WTC11 (cell line): ENCODE measurements at regions not wholly inside any gene's neighbourhood (a gene's known extent, or its start where the extent isn't known, plus 50 kb on each side); places are given as distances from the start of the nearest gene placed in this dataset.

Experiments
- ATAC-seq: fragments of 200-7000 bp; cut with Tn5 transposase; 2 replicates; pipeline ENCODE4 v1.10.0; 2021; ENCODE audit warnings: mild to moderate bottlenecking, moderate library complexity
- CTCF ChIA-PET: fragments of 300-600 bp; sonication (Branson Sonifier 250); formaldehyde crosslinking; loops from one replicate; lab custom pipeline; 2021; ENCODE audit warnings: antibody characterized with exemption; lab: Charles Lee
- POLR2A ChIA-PET: fragments of 350-600 bp; sonication (Branson Sonifier 250); formaldehyde crosslinking; loops from one replicate; lab custom pipeline; 2021; ENCODE audit warnings: antibody characterized with exemption; lab: Charles Lee
- DNase-seq: peaks from one replicate; pipeline ENCODE4 v3.0.0; 2021; ENCODE audit warnings: low spot score
- H3K27ac Mint-ChIP-seq: 2 replicates; pipeline ENCODE4 v1.8.0; 2021; ENCODE audit warnings: mixed read lengths
- H3K27me3 Mint-ChIP-seq: 2 replicates; pipeline ENCODE4 v1.8.0; 2021; ENCODE audit warnings: low read depth, mild to moderate bottlenecking, moderate library complexity, mixed read lengths
- H3K36me3 Mint-ChIP-seq: 2 replicates; pipeline ENCODE4 v1.8.0; 2021; ENCODE audit warnings: mixed read lengths
- H3K4me1 Mint-ChIP-seq: 2 replicates; pipeline ENCODE4 v1.8.0; 2022; ENCODE audit warnings: mixed read lengths
- H3K4me3 Mint-ChIP-seq: 2 replicates; pipeline ENCODE4 v1.8.0; 2021; ENCODE audit warnings: mild to moderate bottlenecking, moderate library complexity, mixed read lengths
- H3K9me3 Mint-ChIP-seq: 2 replicates; pipeline ENCODE4 v1.8.0; 2021; ENCODE audit warnings: mixed read lengths
- ATF1 ChIP-seq: sonication (generic); formaldehyde crosslinking; IDR thresholded peaks from 2 replicates; pipeline ENCODE4 v1.8.1; 2023; ENCODE audit warnings: mild to moderate bottlenecking, moderate library complexity, missing genetic modification reagents
- ESRRA ChIP-seq: sonication (generic); formaldehyde crosslinking; IDR thresholded peaks from 2 replicates; pipeline ENCODE4 v1.8.1; 2022; ENCODE audit warnings: mild to moderate bottlenecking, missing genetic modification reagents, borderline replicate concordance
- ETV6 ChIP-seq: sonication (generic); formaldehyde crosslinking; IDR thresholded peaks from 2 replicates; pipeline ENCODE4 v1.8.1; 2022; ENCODE audit warnings: mild to moderate bottlenecking, missing genetic modification reagents
- GTF2I ChIP-seq: fragments of 250-450 bp; sonication (Bioruptor Pico); conservative IDR thresholded peaks from 2 replicates; pipeline ENCODE4 v1.4.0; 2021; ENCODE audit warnings: mild to moderate bottlenecking
- IRF2 ChIP-seq: sonication (generic); formaldehyde crosslinking; IDR thresholded peaks from 2 replicates; pipeline ENCODE4 v1.8.0; 2022; ENCODE audit warnings: low read depth, missing genetic modification reagents, borderline replicate concordance
- KAT7 ChIP-seq: sonication (generic); formaldehyde crosslinking; IDR thresholded peaks from 2 replicates; pipeline ENCODE4 v1.8.1; 2023; ENCODE audit warnings: missing genetic modification reagents, mild to moderate bottlenecking, borderline replicate concordance
- MYBL2 ChIP-seq: sonication (generic); formaldehyde crosslinking; IDR thresholded peaks from 2 replicates; pipeline ENCODE4 v1.8.1; 2023; ENCODE audit warnings: mild to moderate bottlenecking, moderate library complexity, missing genetic modification reagents
- NR1H2 ChIP-seq: sonication (generic); formaldehyde crosslinking; IDR thresholded peaks from 2 replicates; pipeline ENCODE4 v1.9.0; 2021; ENCODE audit warnings: mild to moderate bottlenecking, moderate library complexity, missing genetic modification reagents
- OVOL2 ChIP-seq: fragments of 250-450 bp; sonication (Bioruptor Pico); IDR thresholded peaks from 2 replicates; pipeline ENCODE4 v1.9.0; 2021; ENCODE audit warnings: mild to moderate bottlenecking, borderline replicate concordance
- RELA ChIP-seq: sonication (generic); formaldehyde crosslinking; IDR thresholded peaks from 2 replicates; pipeline ENCODE4 v1.8.1; 2022; ENCODE audit warnings: missing genetic modification reagents, mild to moderate bottlenecking, borderline replicate concordance
- RORB ChIP-seq: fragments of 250-450 bp; sonication (Bioruptor Pico); IDR thresholded peaks from 2 replicates; pipeline ENCODE4 v1.9.0; 2021; ENCODE audit warnings: mild to moderate bottlenecking
- SMAD4 ChIP-seq: sonication (generic); formaldehyde crosslinking; IDR thresholded peaks from 2 replicates; pipeline ENCODE4 v1.8.0; 2022; ENCODE audit warnings: mild to moderate bottlenecking, missing genetic modification reagents
- TEAD1 ChIP-seq: sonication (generic); formaldehyde crosslinking; IDR thresholded peaks from 2 replicates; pipeline ENCODE4 v1.8.0; 2022; ENCODE audit warnings: mild to moderate bottlenecking, missing genetic modification reagents
- ZBTB21 ChIP-seq: sonication (generic); formaldehyde crosslinking; IDR thresholded peaks from 2 replicates; pipeline ENCODE4 v1.8.1; 2023; ENCODE audit warnings: mild to moderate bottlenecking, missing genetic modification reagents, borderline replicate concordance
- ZNF138 ChIP-seq: sonication (generic); formaldehyde crosslinking; conservative IDR thresholded peaks from 2 replicates; pipeline ENCODE4 v1.8.1; 2022; ENCODE audit warnings: mild to moderate bottlenecking, moderate library complexity, missing genetic modification reagents
- ZNF396 ChIP-seq: fragments of 250-450 bp; sonication (Bioruptor Pico); IDR thresholded peaks from 2 replicates; pipeline ENCODE4 v1.8.0; 2021; ENCODE audit warnings: mild to moderate bottlenecking, moderate library complexity, borderline replicate concordance
- ZNF416 ChIP-seq: fragments of 250-450 bp; sonication (Bioruptor Pico); IDR thresholded peaks from 2 replicates; pipeline ENCODE4 v1.9.0; 2021; ENCODE audit warnings: mild to moderate bottlenecking, inconsistent platforms
- TF ChIP-seq, protein P1 (sequence below): sonication (generic); formaldehyde crosslinking; IDR thresholded peaks from 2 replicates; pipeline ENCODE4 v1.8.0; 2023; ENCODE audit warnings: missing genetic modification reagents
- TF ChIP-seq, protein P2 (sequence below): sonication (generic); formaldehyde crosslinking; IDR thresholded peaks from 2 replicates; pipeline ENCODE4 v1.8.1; 2022; ENCODE audit warnings: mild to moderate bottlenecking, moderate library complexity, missing genetic modification reagents
- TF ChIP-seq, protein P3 (sequence below): sonication (generic); formaldehyde crosslinking; conservative IDR thresholded peaks from 2 replicates; pipeline ENCODE4 v1.8.1; 2023; ENCODE audit warnings: mild to moderate bottlenecking, low read depth, missing genetic modification reagents, moderate library complexity
- TF ChIP-seq, protein P4 (sequence below): sonication (generic); formaldehyde crosslinking; IDR thresholded peaks from 2 replicates; pipeline ENCODE4 v1.8.1; 2023; ENCODE audit warnings: mild to moderate bottlenecking, missing genetic modification reagents, moderate library complexity
- TF ChIP-seq, protein P5 (sequence below): fragments of 250-450 bp; sonication (Bioruptor Pico); IDR thresholded peaks from 2 replicates; pipeline ENCODE4 v1.8.0; 2021; ENCODE audit warnings: mild to moderate bottlenecking

DNA sequence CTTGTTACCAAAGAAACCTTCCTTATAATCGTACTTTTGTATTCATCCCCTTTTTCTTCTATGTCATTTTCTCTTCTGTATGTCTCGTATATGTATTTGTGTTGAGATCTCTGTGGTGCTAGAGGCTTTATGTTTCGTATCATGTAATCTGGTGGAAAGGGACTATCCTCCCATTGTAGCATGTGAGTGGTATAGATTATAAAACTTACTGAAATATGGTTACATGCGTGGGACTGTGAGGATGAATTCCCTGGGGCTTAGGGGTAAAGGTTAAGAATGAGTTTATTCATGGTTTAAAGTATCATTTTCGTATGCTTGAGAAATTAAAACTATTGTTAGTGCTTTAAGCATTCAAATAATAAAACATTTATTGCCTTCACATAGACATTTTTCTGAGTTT lies 141.9 kb downstream of the ANKRD7 start (continued):
- TF ChIP-seq, protein P1, sequence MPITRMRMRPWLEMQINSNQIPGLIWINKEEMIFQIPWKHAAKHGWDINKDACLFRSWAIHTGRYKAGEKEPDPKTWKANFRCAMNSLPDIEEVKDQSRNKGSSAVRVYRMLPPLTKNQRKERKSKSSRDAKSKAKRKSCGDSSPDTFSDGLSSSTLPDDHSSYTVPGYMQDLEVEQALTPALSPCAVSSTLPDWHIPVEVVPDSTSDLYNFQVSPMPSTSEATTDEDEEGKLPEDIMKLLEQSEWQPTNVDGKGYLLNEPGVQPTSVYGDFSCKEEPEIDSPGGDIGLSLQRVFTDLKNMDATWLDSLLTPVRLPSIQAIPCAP (CRISPR knock-in tag): no peak
- TF ChIP-seq, protein P2, sequence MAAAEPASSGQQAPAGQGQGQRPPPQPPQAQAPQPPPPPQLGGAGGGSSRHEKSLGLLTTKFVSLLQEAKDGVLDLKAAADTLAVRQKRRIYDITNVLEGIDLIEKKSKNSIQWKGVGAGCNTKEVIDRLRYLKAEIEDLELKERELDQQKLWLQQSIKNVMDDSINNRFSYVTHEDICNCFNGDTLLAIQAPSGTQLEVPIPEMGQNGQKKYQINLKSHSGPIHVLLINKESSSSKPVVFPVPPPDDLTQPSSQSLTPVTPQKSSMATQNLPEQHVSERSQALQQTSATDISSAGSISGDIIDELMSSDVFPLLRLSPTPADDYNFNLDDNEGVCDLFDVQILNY: no peak

DNA sequence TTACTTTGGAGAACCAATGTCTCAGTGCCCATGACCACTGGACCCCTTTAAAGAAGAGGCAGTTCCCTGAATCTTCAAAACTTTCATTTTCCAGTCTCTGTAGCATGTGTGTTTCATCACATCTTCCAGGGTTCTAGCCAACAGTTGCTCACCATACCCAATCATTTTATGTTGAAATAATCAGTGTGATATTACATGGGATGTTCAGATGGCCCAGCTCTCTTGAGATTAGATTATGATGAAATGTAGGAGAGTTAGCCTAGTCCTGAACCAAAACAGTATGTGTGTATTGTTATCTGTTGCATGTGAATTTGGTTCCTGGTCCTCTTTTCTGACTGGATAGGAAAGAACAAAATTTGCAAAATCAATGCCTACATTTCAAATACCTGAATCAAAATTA lies 144.5 kb downstream of the ANKRD7 start:
- DNase-seq (no peak), ATAC-seq (no peak)
- Mint-ChIP-seq H3K27me3 (no peaks in the 10 kb centered on the region), H3K27ac (no peak overlapping the region), H3K4me1 (no peaks in the 10 kb centered on the region), H3K36me3 (no peaks in the 10 kb centered on the region), H3K4me3 (no peak overlapping the region), H3K9me3 (no peaks in the 10 kb centered on the region)
- ChIA-PET CTCF (no interaction called here), POLR2A (no interaction called here)
- TF ChIP-seq ZNF416: no peak
- TF ChIP-seq, protein P3, sequence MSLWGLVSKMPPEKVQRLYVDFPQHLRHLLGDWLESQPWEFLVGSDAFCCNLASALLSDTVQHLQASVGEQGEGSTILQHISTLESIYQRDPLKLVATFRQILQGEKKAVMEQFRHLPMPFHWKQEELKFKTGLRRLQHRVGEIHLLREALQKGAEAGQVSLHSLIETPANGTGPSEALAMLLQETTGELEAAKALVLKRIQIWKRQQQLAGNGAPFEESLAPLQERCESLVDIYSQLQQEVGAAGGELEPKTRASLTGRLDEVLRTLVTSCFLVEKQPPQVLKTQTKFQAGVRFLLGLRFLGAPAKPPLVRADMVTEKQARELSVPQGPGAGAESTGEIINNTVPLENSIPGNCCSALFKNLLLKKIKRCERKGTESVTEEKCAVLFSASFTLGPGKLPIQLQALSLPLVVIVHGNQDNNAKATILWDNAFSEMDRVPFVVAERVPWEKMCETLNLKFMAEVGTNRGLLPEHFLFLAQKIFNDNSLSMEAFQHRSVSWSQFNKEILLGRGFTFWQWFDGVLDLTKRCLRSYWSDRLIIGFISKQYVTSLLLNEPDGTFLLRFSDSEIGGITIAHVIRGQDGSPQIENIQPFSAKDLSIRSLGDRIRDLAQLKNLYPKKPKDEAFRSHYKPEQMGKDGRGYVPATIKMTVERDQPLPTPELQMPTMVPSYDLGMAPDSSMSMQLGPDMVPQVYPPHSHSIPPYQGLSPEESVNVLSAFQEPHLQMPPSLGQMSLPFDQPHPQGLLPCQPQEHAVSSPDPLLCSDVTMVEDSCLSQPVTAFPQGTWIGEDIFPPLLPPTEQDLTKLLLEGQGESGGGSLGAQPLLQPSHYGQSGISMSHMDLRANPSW (CRISPR knock-in tag): no peak
- TF ChIP-seq TEAD1 (CRISPR knock-in tag): no peak
- no peak for TF ChIP-seq ATF1 (CRISPR knock-in tag)

DNA sequence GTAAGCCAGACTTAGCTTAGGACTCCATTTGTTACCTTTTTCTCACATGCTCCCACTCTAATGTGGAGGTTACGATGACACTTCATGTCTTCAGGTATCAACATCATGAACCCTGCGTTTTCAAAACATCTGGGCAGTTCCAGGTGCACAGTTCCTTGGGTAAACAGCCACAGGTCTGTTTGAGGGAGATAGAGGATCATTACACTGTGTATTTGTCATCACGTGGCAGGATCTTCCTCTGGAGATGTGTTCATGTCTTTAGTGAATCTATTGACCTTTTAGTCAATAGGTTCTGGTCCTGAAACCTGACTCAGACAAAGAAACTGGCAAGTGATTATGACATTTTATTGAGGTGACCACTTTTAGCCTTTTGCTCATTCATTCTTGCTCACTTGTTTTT lies 145.5 kb downstream of the ANKRD7 start:
- no peaks in the 10 kb centered on the region for H3K4me1 Mint-ChIP-seq
- no peaks in the 10 kb centered on the region for H3K27me3 Mint-ChIP-seq
- H3K4me3 Mint-ChIP-seq: no peak overlapping the region
- ChIA-PET CTCF (no interaction called here), POLR2A (no interaction called here)
- DNase-seq (no peak), ATAC-seq (no peak)
- no peaks in the 10 kb centered on the region for H3K9me3 Mint-ChIP-seq
- no peak for TF ChIP-seq ETV6 (CRISPR knock-in tag)
- TF ChIP-seq GTF2I (CRISPR knock-in tag): no peak
- no peak for TF ChIP-seq ZNF416
- no peak for TF ChIP-seq NR1H2 (CRISPR knock-in tag)
- no peak for TF ChIP-seq RELA (CRISPR knock-in tag)
- no peak for TF ChIP-seq ZNF138
- TF ChIP-seq RORB (CRISPR knock-in tag): no peak
- no peak for TF ChIP-seq ESRRA (CRISPR knock-in tag)
- no peak for TF ChIP-seq OVOL2 (CRISPR knock-in tag)
- no peak for TF ChIP-seq ZNF396 (CRISPR knock-in tag)
- no peak for TF ChIP-seq SMAD4 (CRISPR knock-in tag)
- no peak for TF ChIP-seq ATF1 (CRISPR knock-in tag)
- TF ChIP-seq, protein P4, sequence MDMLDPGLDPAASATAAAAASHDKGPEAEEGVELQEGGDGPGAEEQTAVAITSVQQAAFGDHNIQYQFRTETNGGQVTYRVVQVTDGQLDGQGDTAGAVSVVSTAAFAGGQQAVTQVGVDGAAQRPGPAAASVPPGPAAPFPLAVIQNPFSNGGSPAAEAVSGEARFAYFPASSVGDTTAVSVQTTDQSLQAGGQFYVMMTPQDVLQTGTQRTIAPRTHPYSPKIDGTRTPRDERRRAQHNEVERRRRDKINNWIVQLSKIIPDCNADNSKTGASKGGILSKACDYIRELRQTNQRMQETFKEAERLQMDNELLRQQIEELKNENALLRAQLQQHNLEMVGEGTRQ: no peak
- no peak for TF ChIP-seq IRF2 (CRISPR knock-in tag)
- no peak for TF ChIP-seq MYBL2
- no peak overlapping the region for H3K27ac Mint-ChIP-seq
- no peaks in the 10 kb centered on the region for H3K36me3 Mint-ChIP-seq

DNA sequence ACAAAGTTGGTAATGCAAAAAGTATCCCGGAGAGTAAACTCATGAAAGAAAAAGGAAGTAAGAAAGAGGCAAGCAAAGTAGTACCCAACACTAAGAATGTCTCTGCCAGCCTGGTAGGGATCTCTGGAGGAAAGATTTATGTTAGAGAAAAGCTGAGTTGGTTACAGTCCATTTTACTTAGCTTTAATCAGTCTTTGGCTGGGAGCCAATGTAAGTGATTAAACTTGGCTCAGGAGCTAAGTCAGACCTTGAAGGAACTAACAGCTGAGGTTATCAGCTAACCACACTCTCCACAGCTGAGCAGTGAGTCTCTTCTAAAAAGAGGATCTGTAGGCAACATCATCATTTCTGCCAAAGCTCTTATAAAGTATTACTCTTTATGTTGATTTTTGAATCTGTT lies 148.0 kb downstream of the ANKRD7 start:
- no peaks in the 10 kb centered on the region for H3K36me3 Mint-ChIP-seq
- POLR2A ChIA-PET: no interaction called here
- TF ChIP-seq ZBTB21 (CRISPR knock-in tag) (no peak), MYBL2 (no peak), KAT7 (CRISPR knock-in tag) (no peak)
- TF ChIP-seq, protein P5, sequence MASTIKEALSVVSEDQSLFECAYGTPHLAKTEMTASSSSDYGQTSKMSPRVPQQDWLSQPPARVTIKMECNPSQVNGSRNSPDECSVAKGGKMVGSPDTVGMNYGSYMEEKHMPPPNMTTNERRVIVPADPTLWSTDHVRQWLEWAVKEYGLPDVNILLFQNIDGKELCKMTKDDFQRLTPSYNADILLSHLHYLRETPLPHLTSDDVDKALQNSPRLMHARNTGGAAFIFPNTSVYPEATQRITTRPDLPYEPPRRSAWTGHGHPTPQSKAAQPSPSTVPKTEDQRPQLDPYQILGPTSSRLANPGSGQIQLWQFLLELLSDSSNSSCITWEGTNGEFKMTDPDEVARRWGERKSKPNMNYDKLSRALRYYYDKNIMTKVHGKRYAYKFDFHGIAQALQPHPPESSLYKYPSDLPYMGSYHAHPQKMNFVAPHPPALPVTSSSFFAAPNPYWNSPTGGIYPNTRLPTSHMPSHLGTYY (CRISPR knock-in tag): no peak
- TF ChIP-seq, protein P4: no peak
- TF ChIP-seq, protein P3 (CRISPR knock-in tag): no peak

More for the DNA sequence above, 148.0 kb downstream of the ANKRD7 start:
- Mint-ChIP-seq H3K27ac (no peak overlapping the region), H3K4me3 (no peak overlapping the region), H3K9me3 (no peaks in the 10 kb centered on the region), H3K4me1 (no peaks in the 10 kb centered on the region), H3K27me3 (no peaks in the 10 kb centered on the region)
- ATAC-seq: no peak
- CTCF ChIA-PET: no interaction called here
- DNase-seq: no peak
